ENCODE measurements at regions not wholly inside any gene's neighbourhood (a gene's known extent, or its start where the extent isn't known, plus 50 kb on each side); places are given as distances from the start of the nearest gene placed in this dataset.

DNA sequence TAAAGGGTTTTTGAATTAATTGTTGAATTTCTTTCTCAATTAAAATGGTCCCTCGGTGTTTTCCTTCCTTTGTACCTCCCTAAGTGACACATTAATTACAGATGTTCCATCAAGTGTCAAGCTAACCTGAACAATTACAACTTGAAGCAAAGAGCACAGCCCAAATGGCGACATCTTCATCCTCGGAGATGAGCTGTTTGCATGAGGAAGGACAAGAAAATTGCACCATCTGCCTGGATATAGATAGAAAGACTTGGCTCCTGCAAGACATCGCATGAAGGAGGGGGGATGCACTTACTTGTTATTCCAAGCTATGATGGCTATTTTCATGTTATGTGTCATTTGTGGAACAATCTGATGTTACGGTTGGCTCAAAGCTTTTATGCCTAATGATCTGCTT is 86.4 kb upstream of the ZKSCAN2 start:
- 0 out of 2 replicates have a peak, but pooled peaks cover 1% of the 10 kb centered on the region for H3K27me3 Mint-ChIP-seq (ENCODE audit: insufficient read depth)
- TF ChIP-seq, protein P1, sequence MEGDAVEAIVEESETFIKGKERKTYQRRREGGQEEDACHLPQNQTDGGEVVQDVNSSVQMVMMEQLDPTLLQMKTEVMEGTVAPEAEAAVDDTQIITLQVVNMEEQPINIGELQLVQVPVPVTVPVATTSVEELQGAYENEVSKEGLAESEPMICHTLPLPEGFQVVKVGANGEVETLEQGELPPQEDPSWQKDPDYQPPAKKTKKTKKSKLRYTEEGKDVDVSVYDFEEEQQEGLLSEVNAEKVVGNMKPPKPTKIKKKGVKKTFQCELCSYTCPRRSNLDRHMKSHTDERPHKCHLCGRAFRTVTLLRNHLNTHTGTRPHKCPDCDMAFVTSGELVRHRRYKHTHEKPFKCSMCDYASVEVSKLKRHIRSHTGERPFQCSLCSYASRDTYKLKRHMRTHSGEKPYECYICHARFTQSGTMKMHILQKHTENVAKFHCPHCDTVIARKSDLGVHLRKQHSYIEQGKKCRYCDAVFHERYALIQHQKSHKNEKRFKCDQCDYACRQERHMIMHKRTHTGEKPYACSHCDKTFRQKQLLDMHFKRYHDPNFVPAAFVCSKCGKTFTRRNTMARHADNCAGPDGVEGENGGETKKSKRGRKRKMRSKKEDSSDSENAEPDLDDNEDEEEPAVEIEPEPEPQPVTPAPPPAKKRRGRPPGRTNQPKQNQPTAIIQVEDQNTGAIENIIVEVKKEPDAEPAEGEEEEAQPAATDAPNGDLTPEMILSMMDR (IDR thresholded peaks at IDR 0.05): no peak
- H3K4me3 Mint-ChIP-seq: no peak overlapping the region
- DNase-seq: no peak
- H3K4me1 Mint-ChIP-seq (ENCODE audit: low read depth): no peaks in the 10 kb centered on the region
- no peaks in the 10 kb centered on the region; the same call in 1 of the 2 replicates for H3K36me3 Mint-ChIP-seq (ENCODE audit: low read depth)
- H3K9me3 Mint-ChIP-seq: peaks cover 35% of the 10 kb centered on the region
- H3K27ac Mint-ChIP-seq: no peak overlapping the region

DNA sequence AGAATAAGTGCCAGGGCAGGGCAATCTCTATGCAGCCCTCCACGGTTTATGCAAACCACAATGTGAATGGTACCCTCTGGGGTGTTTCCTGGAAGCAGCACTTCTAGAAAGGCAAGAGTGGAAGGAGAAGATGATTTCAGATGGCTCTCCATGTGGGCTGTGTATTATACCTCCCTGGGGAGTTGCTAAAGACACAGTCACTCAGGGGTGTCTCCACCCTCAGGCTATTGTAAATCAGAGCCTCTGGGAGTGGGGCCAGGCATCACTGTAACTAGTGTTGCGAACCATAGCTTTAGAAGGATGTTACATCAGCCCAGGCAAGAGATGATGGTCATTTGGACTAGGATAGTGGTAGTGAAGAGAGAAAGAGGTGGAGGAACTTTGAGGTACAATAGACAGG is 83.3 kb upstream of the ZKSCAN2 start:
- H3K4me3 Mint-ChIP-seq: no peak overlapping the region
- 0 out of 2 replicates have a peak, but pooled peaks cover 1% of the 10 kb centered on the region for H3K27me3 Mint-ChIP-seq (ENCODE audit: insufficient read depth)
- no peak overlapping the region for H3K27ac Mint-ChIP-seq
- TF ChIP-seq, protein P1 (IDR thresholded peaks at IDR 0.05): no peak
- no peak for DNase-seq
- H3K4me1 Mint-ChIP-seq (ENCODE audit: low read depth): no peaks in the 10 kb centered on the region
- peaks cover 23% of the 10 kb centered on the region for H3K9me3 Mint-ChIP-seq
- no peaks in the 10 kb centered on the region; the same call in 1 of the 2 replicates for H3K36me3 Mint-ChIP-seq (ENCODE audit: low read depth)

DNA sequence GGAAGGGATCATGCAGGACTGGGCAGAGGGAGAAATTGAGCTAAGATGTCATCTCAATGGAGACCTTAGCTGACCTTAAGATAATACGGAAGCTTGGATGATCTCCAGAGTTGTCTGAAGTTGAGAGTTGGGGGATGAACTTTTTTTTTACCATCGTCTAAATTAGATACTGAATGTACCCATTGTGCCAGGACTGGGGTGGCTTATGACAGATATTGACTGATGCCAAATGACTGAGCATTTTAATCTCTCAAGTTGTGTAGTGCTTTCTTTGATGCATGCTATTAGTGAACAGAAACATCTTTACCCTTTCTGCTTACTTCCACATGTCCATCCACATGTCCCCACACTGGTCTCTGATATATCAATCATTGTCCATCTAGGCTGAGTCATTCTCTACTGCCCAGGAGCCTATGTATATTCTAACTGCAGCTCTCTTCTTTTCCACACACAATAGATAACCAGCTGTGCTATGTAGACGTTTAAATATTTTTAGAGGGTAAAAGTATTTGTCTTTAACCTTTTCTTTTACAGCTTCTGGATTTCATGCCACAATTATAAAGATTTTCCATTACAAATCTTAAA is 60.2 kb upstream of the ZKSCAN2 start:
- peaks cover 19% of the 10 kb centered on the region for H3K9me3 Mint-ChIP-seq
- H3K4me1 Mint-ChIP-seq (ENCODE audit: low read depth): no peaks in the 10 kb centered on the region
- DNase-seq: no peak
- no peak overlapping the region for H3K4me3 Mint-ChIP-seq
- no peak overlapping the region for H3K27ac Mint-ChIP-seq
- TF ChIP-seq, protein P1 (IDR thresholded peaks at IDR 0.05): no peak
- no peaks in the 10 kb centered on the region for H3K27me3 Mint-ChIP-seq (ENCODE audit: insufficient read depth)
- H3K36me3 Mint-ChIP-seq (ENCODE audit: low read depth): no peaks in the 10 kb centered on the region

DNA sequence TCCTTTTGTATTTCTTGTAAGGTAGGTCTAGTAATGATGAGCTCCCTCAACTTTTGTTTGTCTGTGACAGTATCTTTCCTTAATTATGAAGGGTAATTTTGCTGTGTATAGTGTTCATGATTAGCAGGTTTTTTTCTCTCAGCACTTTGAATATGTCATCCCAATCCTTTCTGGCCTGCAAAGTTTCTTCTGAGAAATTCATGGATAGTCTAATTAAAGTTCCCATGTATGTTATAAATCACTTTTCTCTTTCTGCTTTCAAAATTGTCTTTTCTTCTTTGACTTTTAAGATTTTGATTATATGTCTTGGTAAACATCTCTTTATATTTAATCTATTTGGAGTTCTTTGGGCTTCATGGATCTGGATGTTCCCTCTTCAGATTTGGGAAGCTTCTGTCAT is 54.3 kb upstream of the ZKSCAN2 start:
- Mint-ChIP-seq H3K4me1 (ENCODE audit: low read depth) (no peaks in the 10 kb centered on the region), H3K4me3 (no peak overlapping the region), H3K36me3 (ENCODE audit: low read depth) (peaks cover 7% of the 10 kb centered on the region; the same call in 1 of the 2 replicates), H3K9me3 (peaks cover 27% of the 10 kb centered on the region), H3K27ac (no peak overlapping the region), H3K27me3 (ENCODE audit: insufficient read depth) (no peaks in the 10 kb centered on the region)
- DNase-seq: no peak
- TF ChIP-seq, protein P1 (IDR thresholded peaks at IDR 0.05): no peak

DNA sequence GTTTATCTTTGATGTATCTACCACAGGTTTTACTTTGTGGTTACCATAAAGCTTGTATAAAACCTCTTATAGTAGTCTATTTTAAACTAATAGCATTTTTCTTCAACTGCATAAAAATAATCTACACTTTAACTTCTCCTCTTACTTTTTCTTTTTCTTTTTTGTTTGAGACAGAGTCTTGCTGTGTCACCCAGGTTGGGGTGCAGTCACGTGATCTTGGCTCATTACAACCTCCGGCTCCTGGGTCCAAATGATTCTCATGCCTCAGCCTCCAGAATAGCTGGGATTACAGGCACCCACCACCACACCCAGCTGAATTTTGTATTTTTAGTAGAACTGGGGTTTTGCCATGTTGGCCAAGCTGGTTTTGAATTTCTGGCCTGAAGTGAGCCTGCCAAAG is 53.4 kb upstream of the ZKSCAN2 start:
- H3K27ac Mint-ChIP-seq: no peak overlapping the region
- H3K27me3 Mint-ChIP-seq (ENCODE audit: insufficient read depth): no peaks in the 10 kb centered on the region
- TF ChIP-seq, protein P1 (IDR thresholded peaks at IDR 0.05): no peak
- no peak overlapping the region for H3K4me3 Mint-ChIP-seq
- no peaks in the 10 kb centered on the region for H3K4me1 Mint-ChIP-seq (ENCODE audit: low read depth)
- peaks cover 27% of the 10 kb centered on the region for H3K9me3 Mint-ChIP-seq
- H3K36me3 Mint-ChIP-seq (ENCODE audit: low read depth): peaks cover 7% of the 10 kb centered on the region; the same call in 1 of the 2 replicates
- no peak for DNase-seq

Measured in HFFc6 (cell line).